ENCODE measurements at regions not wholly inside any gene's neighbourhood (a gene's known extent, or its start where the extent isn't known, plus 50 kb on each side); places are given as distances from the start of the nearest gene placed in this dataset.

DNA sequence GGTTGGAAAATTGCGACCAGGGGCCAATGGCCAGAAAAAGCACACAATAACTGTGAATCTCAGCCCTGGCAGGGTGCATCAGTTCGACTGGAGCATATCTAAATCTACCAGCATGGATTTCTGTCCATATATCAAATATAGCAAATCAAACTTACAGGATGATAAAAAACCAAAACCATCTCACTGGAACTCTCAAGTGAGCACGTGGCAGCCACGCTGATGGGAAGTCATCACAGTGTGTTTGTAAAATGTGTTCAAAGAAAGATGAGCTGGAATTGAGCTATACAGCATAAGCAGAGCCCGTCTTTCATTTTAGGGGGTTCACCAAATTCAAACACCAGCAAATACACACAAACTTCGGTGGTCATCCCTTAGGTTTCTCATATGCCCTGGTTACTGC lies 610.1 kb downstream of the AJAP1 start:
- TF ChIP-seq, protein P1, sequence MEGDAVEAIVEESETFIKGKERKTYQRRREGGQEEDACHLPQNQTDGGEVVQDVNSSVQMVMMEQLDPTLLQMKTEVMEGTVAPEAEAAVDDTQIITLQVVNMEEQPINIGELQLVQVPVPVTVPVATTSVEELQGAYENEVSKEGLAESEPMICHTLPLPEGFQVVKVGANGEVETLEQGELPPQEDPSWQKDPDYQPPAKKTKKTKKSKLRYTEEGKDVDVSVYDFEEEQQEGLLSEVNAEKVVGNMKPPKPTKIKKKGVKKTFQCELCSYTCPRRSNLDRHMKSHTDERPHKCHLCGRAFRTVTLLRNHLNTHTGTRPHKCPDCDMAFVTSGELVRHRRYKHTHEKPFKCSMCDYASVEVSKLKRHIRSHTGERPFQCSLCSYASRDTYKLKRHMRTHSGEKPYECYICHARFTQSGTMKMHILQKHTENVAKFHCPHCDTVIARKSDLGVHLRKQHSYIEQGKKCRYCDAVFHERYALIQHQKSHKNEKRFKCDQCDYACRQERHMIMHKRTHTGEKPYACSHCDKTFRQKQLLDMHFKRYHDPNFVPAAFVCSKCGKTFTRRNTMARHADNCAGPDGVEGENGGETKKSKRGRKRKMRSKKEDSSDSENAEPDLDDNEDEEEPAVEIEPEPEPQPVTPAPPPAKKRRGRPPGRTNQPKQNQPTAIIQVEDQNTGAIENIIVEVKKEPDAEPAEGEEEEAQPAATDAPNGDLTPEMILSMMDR (IDR thresholded peaks at IDR 0.05; ENCODE audit: low read depth, low read length, missing input control): no peak
- TF ChIP-seq, protein P2, sequence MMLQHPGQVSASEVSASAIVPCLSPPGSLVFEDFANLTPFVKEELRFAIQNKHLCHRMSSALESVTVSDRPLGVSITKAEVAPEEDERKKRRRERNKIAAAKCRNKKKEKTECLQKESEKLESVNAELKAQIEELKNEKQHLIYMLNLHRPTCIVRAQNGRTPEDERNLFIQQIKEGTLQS (IDR thresholded peaks at IDR 0.05): no peak
- TF ChIP-seq, protein P3, sequence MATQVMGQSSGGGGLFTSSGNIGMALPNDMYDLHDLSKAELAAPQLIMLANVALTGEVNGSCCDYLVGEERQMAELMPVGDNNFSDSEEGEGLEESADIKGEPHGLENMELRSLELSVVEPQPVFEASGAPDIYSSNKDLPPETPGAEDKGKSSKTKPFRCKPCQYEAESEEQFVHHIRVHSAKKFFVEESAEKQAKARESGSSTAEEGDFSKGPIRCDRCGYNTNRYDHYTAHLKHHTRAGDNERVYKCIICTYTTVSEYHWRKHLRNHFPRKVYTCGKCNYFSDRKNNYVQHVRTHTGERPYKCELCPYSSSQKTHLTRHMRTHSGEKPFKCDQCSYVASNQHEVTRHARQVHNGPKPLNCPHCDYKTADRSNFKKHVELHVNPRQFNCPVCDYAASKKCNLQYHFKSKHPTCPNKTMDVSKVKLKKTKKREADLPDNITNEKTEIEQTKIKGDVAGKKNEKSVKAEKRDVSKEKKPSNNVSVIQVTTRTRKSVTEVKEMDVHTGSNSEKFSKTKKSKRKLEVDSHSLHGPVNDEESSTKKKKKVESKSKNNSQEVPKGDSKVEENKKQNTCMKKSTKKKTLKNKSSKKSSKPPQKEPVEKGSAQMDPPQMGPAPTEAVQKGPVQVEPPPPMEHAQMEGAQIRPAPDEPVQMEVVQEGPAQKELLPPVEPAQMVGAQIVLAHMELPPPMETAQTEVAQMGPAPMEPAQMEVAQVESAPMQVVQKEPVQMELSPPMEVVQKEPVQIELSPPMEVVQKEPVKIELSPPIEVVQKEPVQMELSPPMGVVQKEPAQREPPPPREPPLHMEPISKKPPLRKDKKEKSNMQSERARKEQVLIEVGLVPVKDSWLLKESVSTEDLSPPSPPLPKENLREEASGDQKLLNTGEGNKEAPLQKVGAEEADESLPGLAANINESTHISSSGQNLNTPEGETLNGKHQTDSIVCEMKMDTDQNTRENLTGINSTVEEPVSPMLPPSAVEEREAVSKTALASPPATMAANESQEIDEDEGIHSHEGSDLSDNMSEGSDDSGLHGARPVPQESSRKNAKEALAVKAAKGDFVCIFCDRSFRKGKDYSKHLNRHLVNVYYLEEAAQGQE (IDR thresholded peaks at IDR 0.05): no peak
- no peak for TF ChIP-seq JUND (IDR thresholded peaks at IDR 0.05)
- TF ChIP-seq, protein P4, sequence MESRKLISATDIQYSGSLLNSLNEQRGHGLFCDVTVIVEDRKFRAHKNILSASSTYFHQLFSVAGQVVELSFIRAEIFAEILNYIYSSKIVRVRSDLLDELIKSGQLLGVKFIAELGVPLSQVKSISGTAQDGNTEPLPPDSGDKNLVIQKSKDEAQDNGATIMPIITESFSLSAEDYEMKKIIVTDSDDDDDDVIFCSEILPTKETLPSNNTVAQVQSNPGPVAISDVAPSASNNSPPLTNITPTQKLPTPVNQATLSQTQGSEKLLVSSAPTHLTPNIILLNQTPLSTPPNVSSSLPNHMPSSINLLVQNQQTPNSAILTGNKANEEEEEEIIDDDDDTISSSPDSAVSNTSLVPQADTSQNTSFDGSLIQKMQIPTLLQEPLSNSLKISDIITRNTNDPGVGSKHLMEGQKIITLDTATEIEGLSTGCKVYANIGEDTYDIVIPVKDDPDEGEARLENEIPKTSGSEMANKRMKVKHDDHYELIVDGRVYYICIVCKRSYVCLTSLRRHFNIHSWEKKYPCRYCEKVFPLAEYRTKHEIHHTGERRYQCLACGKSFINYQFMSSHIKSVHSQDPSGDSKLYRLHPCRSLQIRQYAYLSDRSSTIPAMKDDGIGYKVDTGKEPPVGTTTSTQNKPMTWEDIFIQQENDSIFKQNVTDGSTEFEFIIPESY (IDR thresholded peaks at IDR 0.05): no peak
- no peak for TF ChIP-seq YY1 (IDR thresholded peaks at IDR 0.05)
- no peak for TF ChIP-seq HNF4G (IDR thresholded peaks at IDR 0.05)
- TF ChIP-seq HNF4A (conservative IDR thresholded peaks at IDR 0.05): no peak
- no peak for TF ChIP-seq RXRA (IDR thresholded peaks at IDR 0.05)
- no peak for TF ChIP-seq FOXA2 (IDR thresholded peaks at IDR 0.05)
- TF ChIP-seq TAF1 (conservative IDR thresholded peaks at IDR 0.05): no peak
- TF ChIP-seq RAD21 (IDR thresholded peaks at IDR 0.05): no peak
- no peak for TF ChIP-seq FOXA1 (IDR thresholded peaks at IDR 0.05)
- TF ChIP-seq NR2F2 (IDR thresholded peaks at IDR 0.05): no peak
- no peak for TF ChIP-seq EGR1 (IDR thresholded peaks at IDR 0.05; ENCODE audit: low read depth in 2 of 2)
- no peak for DNase-seq (ENCODE audit: low spot score)
- H3K4me3 ChIP-seq (ENCODE audit: low read depth in 1 of 3, low read length in 3 of 3): no peak overlapping the region
- no peak overlapping the region for H3K9ac ChIP-seq (ENCODE audit: low read depth in 1 of 2, low read length in 2 of 2)
- no peak overlapping the region for H3K27ac ChIP-seq (ENCODE audit: low read depth in 1 of 2, low read length in 2 of 2)
- no peaks in the 10 kb centered on the region for H3K27me3 ChIP-seq (ENCODE audit: control insufficient read depth in 4 of 4, insufficient read depth in 4 of 4, low read length in 3 of 4)
- peaks cover 0 to 6% (median under 1%) of the 10 kb centered on the region in 4 donors for H3K9me3 ChIP-seq (ENCODE audit: control insufficient read depth in 4 of 4, low read length in 3 of 4)
- no peaks in the 10 kb centered on the region for H3K36me3 ChIP-seq (ENCODE audit: control insufficient read depth in 4 of 4, insufficient read depth in 3 of 4, low read depth in 1 of 4, low read length in 3 of 4)
- WGBS: 52% methylated on average over 6 of the region's 6 CpGs
- no peaks in the 10 kb centered on the region for H3K4me1 ChIP-seq (ENCODE audit: control insufficient read depth in 4 of 4, insufficient read depth in 4 of 4, low read length in 3 of 4)

DNA sequence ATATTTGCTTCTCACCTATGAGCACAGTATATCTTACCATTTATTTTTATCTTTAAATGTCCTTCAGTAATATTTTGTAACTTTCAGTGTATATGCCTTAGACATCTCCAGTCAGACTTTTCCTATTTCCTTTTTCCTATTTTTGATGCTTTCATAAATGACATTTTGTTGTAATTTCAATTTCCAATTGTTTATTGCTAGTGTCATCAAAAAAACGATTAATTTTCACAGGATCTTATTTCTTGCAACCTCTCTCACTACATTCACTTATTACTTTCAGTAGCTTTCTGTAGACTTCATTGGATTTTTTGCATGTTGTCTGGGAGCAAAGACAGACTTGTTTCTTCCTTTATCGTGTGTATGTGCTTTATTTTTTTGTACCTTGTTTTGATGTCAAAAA lies 602.4 kb downstream of the AJAP1 start:
- Histone ChIP-seq H3K9me3 (ENCODE audit: control insufficient read depth in 4 of 4, low read length in 3 of 4) (peaks cover 2 to 6% (median 4%) of the 10 kb centered on the region in 4 donors), H3K9ac (ENCODE audit: low read depth in 1 of 2, low read length in 2 of 2) (no peak overlapping the region), H3K4me3 (ENCODE audit: low read depth in 1 of 3, low read length in 3 of 3) (no peak overlapping the region), H3K27me3 (ENCODE audit: control insufficient read depth in 4 of 4, insufficient read depth in 4 of 4, low read length in 3 of 4) (no peaks in the 10 kb centered on the region), H3K27ac (ENCODE audit: low read depth in 1 of 2, low read length in 2 of 2) (no peak overlapping the region), H3K4me1 (ENCODE audit: control insufficient read depth in 4 of 4, insufficient read depth in 4 of 4, low read length in 3 of 4) (no peaks in the 10 kb centered on the region), H3K36me3 (ENCODE audit: control insufficient read depth in 4 of 4, insufficient read depth in 3 of 4, low read depth in 1 of 4, low read length in 3 of 4) (no peaks in the 10 kb centered on the region)
- DNase-seq (ENCODE audit: low spot score): no peak
- TF ChIP-seq RXRA (IDR thresholded peaks at IDR 0.05) (no peak), HNF4G (IDR thresholded peaks at IDR 0.05) (no peak), YY1 (IDR thresholded peaks at IDR 0.05) (no peak)
- 61% methylated on average over 2 of the region's 2 CpGs for WGBS
